RWPE2 (cell line): ENCODE measurements at regions not wholly inside any gene's neighbourhood (a gene's known extent, or its start where the extent isn't known, plus 50 kb on each side); places are given as distances from the start of the nearest gene placed in this dataset.
"Not testable (repeated sequence)": the region's sequence is repeated elsewhere in the genome, so short reads cannot be mapped to it uniquely, and the experiment has no call there.

Experiments
- ATAC-seq: fragments of 200-7000 bp; cut with Tn5 transposase; 3 replicates; pipeline ENCODE4 v1.9.1; 2021; ENCODE audit warnings: low read depth
- DNase-seq: peaks from one replicate; pipeline ENCODE4 v3.0.0-alpha.2; 2020; ENCODE audit warnings: low spot score
- H3K27ac ChIP-seq: fragments of 450-650 bp; 2 replicates; pipeline ENCODE4 v1.5.1; 2017; ENCODE audit warnings: mild to moderate bottlenecking; ENCODE audit not compliant: poor library complexity, severe bottlenecking
- H3K27me3 ChIP-seq: fragments of 250-450 bp; sonication (Bioruptor Pico); 2 replicates; pipeline ENCODE4 v1.5.1; 2021; ENCODE audit warnings: mild to moderate bottlenecking, moderate library complexity; ENCODE audit not compliant: insufficient read depth, poor library complexity, severe bottlenecking
- H3K36me3 ChIP-seq: fragments of 250-450 bp; sonication (Bioruptor Pico); 2 replicates; pipeline ENCODE4 v1.5.1; 2020; ENCODE audit warnings: low read depth, mild to moderate bottlenecking, moderate library complexity
- H3K4me1 ChIP-seq: fragments of 250-450 bp; sonication (Bioruptor Pico); 2 replicates; pipeline ENCODE4 v1.5.1; 2021; ENCODE audit warnings: mild to moderate bottlenecking, moderate library complexity; ENCODE audit not compliant: insufficient read depth, poor library complexity, severe bottlenecking
- H3K4me3 ChIP-seq: fragments of 250-450 bp; sonication (Bioruptor Pico); 2 replicates; pipeline ENCODE4 v1.5.1; 2021; ENCODE audit warnings: mild to moderate bottlenecking, moderate library complexity; ENCODE audit not compliant: severe bottlenecking
- H3K9me3 ChIP-seq: fragments of 250-450 bp; sonication (Bioruptor Pico); 2 replicates; pipeline ENCODE4 v1.5.1; 2021; ENCODE audit warnings: mild to moderate bottlenecking, moderate library complexity; ENCODE audit not compliant: severe bottlenecking
- CTCF ChIP-seq: fragments of 450-650 bp; IDR thresholded peaks from one replicate; pipeline ENCODE4 v1.5.1; 2017; ENCODE audit warnings: mild to moderate bottlenecking, moderate library complexity; ENCODE audit not compliant: poor library complexity, severe bottlenecking

- TF ChIP-seq CTCF: no peak
- no peaks in the 10 kb centered on the region for H3K36me3 ChIP-seq
- H3K27ac ChIP-seq: no peak overlapping the region
- no peaks in the 10 kb centered on the region for H3K9me3 ChIP-seq
- no peak overlapping the region for H3K4me3 ChIP-seq
- peaks cover 10% of the 10 kb centered on the region for H3K4me1 ChIP-seq
- no peaks in the 10 kb centered on the region for H3K27me3 ChIP-seq
- DNase-seq (no peak), ATAC-seq (no peak)
Observed at GRCh38 chr3:29178809-29179793, 101.8 kb upstream of the RBMS3 start.

GRCh38 chr3:29181149-29181780, 99.6 kb upstream of the RBMS3 start:
- no peak overlapping the region for H3K4me3 ChIP-seq
- H3K9me3 ChIP-seq: no peaks in the 10 kb centered on the region
- no peaks in the 10 kb centered on the region for H3K27me3 ChIP-seq
- H3K4me1 ChIP-seq: peaks cover 27% of the 10 kb centered on the region
- no peaks in the 10 kb centered on the region; the same call in 1 of the 2 replicates for H3K36me3 ChIP-seq
- no peak for TF ChIP-seq CTCF
- H3K27ac ChIP-seq: no peak overlapping the region
- ATAC-seq (no peak), DNase-seq (no peak)

DNA sequence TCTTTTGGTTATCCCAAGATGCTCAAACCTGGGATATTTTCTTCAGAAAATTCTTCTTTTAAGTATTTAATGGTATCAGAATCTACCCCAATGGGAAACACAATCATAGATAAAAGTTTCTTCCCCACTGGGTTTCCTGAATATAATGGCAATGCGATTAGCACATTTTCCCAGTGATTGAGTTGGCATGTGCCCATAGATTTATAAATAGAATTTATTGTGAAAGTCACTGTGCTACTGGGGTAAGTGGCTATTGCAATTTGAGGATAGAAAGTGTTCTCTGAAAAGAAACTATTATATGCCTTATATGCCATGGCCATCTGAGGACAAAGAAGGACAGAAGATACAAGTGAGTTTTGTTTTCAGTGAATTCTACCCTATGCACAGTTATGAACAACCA, 99.0 kb upstream of the RBMS3 start:
- no peak overlapping the region for H3K4me3 ChIP-seq
- no peak overlapping the region for H3K27ac ChIP-seq
- TF ChIP-seq CTCF: no peak
- no peaks in the 10 kb centered on the region; the same call in 1 of the 2 replicates for H3K36me3 ChIP-seq
- no peaks in the 10 kb centered on the region for H3K9me3 ChIP-seq
- peaks cover 33% of the 10 kb centered on the region for H3K4me1 ChIP-seq
- H3K27me3 ChIP-seq: no peaks in the 10 kb centered on the region
- ATAC-seq: no peak
- no peak for DNase-seq

GRCh38 chr3:29182828-29183227, 98.0 kb upstream of the RBMS3 start:
- H3K4me1 ChIP-seq: peaks cover 43% of the 10 kb centered on the region
- not testable (repeated sequence) for H3K9me3 ChIP-seq, H3K4me3 ChIP-seq, H3K27me3 ChIP-seq, DNase-seq, ATAC-seq, H3K36me3 ChIP-seq
- peak overlapping the region; percentile 98 for H3K27ac ChIP-seq

GRCh38 chr3:29183346-29184087, 97.4 kb upstream of the RBMS3 start:
- H3K4me1 ChIP-seq: peaks cover 44% of the 10 kb centered on the region
- no peak overlapping the region for H3K4me3 ChIP-seq
- DNase-seq (no peak), ATAC-seq (peak; percentile 54)
- H3K27ac ChIP-seq: peak overlapping the region; percentile 98
- no peaks in the 10 kb centered on the region for H3K9me3 ChIP-seq
- no peaks in the 10 kb centered on the region; the same call in 1 of the 2 replicates for H3K36me3 ChIP-seq
- TF ChIP-seq CTCF: no peak
- no peaks in the 10 kb centered on the region for H3K27me3 ChIP-seq
